Stimulated activated CD8-positive, alpha-beta memory T cell treated with anti-CD3 and anti-CD28 coated beads, Interleukin-4, amount 100 ng/mL, for 1 hour (primary cell): ENCODE measurements at regions not wholly inside any gene's neighbourhood (a gene's known extent, or its start where the extent isn't known, plus 50 kb on each side); places are given as distances from the start of the nearest gene placed in this dataset.

ENCODE experiments used
- DNase-seq, 2 donors: peaks; one replicate each; pipeline ENCODE4 v3.0.0-alpha.2; 2020; ENCODE audit warnings: low read depth in 2 of 2, low spot score in 1 of 2

DNA sequence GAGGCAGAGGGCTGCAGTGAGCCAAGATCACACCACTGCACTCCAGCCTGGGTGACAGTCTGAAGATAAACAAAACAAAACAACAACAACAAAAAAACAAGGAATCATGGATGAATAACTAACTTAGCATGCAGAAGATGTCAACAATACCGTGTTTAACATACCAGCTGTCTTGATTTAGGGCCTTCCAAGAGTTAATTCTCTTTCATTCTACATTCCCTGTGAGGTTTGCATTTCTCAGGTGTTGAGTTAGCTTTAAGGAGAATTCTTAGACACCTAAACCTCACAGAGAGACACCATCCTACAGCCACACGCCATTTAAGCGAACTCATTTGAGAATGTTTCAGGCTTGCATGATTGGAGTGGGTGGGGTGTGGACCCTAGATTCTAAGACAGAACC, 363.1 kb upstream of the RUNX1 start:
- DNase-seq, result no peak

DNA sequence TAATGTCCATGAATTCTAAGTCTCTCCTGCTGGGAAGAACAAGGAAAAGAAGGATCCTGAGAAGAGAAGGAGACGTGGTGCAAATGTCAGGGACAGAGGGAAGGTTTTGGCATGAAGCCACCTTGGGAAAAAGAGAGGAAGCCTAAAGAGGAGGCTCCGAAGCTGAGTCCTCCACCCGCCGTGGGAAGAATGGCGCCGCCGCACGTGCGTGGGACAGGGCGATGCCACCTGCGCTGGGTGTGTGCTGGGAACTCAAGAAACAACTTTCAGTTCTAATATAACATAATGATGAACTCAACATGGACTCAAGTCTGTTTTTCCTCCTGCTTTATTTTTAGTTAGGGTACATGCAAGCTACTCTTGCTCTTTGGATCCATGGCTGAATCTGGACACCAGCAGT, 362.3 kb upstream of the RUNX1 start:
- no peak for DNase-seq

- DNase-seq, result no peak
Measured at GRCh38 chr21:35410656-35411055, 361.6 kb upstream of the RUNX1 start.

GRCh38 chr21:35410123-35410522, 361.0 kb upstream of the RUNX1 start:
- no peak for DNase-seq

DNA sequence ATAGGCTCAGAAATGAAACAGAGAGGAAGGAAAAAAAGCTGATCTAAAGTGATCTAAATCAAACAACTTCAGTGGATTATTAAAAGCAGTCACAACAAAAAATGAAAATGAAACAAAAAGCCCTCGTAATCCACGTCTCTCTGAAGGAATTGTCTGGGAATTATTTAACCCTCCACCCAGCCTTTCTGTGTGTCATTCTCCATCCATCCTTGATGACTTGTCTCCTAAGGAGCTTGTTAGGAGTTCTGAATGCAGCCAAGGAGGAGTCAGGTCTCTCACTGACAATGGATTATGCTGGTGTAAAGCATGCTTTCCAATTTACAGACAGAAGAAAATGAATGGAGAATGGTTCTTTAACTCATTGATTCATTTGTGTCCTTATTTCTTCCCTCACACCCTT, 359.3 kb upstream of the RUNX1 start:
- no peak for DNase-seq

DNA sequence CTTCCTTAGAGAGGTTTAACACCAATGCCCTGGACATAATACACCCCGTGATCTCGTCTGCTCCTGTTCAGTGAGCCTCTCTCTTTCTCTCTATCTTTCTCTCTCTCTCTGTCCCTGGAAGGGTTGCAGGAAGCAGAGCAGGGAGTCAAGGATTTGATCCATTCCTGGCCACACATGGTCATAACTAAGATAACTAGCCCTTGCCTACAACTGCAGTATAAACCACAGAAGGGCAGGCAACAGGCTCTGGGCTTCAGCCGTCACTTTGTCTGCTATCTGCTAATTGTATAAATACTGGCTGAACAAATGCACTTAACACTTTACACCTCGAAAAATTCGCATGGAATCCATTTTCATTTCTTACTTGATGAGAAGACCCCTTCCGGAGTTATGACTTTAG, 357.5 kb upstream of the RUNX1 start:
- DNase-seq, result no peak

GRCh38 chr21:35405981-35406380, 356.9 kb upstream of the RUNX1 start:
- no peak for DNase-seq

DNA sequence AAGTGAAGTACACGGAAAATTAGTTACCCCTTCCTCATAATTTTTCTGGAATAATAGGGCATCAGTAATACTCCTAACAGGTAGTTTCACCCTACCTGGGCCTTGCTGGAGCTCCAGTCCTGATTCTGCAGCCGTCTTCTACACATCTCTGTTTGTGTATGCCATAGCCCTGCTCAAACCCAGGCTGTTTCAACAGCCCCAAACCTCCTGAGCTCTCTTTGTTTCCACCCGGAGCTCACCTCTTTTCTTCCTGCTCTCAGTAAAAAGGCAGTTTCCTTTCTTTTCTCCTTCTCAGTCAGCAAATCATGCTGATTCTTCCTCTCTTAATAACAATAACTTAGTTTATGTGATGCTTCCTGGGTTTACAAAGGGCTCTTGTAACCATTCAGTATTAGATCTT, 355.1 kb upstream of the RUNX1 start:
- DNase-seq, result no peak

GRCh38 chr21:35402061-35402460, 353.0 kb upstream of the RUNX1 start:
- no peak for DNase-seq

DNA sequence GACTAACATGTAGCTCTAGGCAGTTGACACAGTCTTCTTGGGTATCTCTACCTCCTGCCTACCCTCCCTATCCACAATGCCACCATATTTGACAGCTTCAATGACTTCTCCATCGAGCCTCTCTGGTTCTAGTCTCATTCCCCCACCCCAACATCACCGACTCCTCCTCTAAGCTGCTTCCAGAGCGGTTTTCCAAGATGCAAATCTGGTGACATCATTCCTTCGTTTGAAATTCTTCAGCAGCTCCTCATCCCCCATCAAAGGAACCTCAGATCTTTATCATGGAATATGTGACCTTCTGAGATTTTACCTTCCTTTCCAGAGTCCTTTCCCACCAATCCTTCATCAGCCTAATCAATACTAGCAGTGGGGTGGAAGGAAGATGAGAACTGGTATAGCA, 352.4 kb upstream of the RUNX1 start:
- DNase-seq, result no peak

DNA sequence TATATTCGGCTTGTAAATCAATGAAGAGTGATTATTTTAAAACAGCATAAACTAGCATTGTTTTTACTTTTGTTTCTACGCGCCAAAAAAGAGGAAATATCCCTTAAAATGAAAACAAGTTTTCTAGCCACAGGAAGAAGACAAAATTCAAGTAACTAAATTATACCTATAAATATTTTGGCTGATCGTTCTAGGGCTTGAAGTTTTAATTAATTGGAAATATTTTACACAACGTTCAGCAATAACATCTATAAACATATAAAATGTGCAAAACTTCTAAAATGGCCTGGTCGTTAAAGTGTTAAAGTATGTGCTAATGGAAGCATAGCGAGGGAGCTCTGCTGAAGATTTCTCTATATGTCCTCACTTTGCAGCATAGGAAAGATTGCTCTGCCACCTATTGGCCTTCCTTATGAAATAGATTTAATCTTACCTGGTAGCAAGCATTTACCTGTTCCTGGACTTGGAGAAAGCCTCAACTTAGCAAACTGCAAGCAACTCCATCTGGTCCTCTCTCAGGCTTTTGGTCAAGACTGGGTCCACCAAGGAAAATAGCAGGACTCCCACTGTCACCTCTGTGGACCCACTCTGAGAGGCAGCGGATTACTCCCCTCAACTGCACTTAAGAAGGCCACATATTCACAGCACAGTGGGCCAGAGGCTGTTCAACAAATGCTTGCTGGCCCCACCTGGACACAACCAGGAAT, 351.3 kb upstream of the RUNX1 start:
- peak in 1 of 2 donors; percentile 3 for DNase-seq

- no peak for DNase-seq
Measured at GRCh38 chr21:35399706-35400105, 350.6 kb upstream of the RUNX1 start.

GRCh38 chr21:35399002-35399530, 350.0 kb upstream of the RUNX1 start:
- no peak for DNase-seq

DNA sequence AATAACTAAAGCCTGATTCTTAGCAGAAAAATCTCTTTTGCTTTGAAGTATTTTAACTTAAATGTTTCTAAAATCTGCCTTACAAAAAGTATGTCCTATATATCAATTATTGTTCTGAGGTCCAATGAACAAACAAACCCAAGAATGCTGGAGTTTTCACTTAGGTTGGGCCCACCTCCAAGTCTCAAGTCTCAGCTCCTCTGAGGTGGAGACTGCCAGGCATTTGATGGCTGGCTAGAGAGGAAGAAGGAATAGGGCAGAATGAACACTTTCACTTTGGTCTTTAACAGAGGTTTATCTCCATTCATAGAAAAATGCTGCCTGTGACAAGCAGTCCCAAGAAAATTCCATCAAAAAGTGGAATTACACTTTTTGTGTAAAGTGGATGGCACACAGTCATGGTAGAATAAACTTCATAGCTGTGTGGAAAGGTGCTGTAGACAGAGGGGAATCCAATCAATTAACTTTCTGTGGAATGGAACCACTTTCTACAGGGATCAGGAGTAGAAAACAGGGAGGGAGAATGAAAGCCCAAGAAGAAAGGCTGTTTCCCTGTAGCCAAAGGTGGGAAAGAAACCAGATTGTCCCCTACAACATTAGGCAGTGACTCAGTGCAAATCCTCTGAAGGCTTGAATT, 349.4 kb upstream of the RUNX1 start:
- no peak for DNase-seq

GRCh38 chr21:35397781-35398180, 348.7 kb upstream of the RUNX1 start:
- DNase-seq, result no peak

DNA sequence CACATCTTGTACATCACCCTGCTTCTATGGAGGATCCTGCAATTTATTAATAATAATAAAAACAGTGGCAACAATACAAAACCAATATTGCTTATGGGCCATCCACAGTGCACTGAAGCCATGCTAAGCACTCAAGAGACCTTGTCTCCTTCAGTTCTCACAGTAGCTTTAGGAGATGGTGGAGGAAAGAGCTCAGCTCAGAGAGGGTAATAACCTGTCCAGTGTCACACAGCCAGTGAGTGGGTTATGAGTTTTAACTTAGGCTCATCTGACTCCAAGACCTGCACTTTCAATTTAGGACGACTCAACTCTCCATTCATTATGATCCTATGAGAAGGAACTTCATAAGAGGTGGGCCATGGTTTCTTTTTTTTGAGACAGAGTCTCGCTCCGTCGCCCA, 347.6 kb upstream of the RUNX1 start:
- DNase-seq, result no peak

DNA sequence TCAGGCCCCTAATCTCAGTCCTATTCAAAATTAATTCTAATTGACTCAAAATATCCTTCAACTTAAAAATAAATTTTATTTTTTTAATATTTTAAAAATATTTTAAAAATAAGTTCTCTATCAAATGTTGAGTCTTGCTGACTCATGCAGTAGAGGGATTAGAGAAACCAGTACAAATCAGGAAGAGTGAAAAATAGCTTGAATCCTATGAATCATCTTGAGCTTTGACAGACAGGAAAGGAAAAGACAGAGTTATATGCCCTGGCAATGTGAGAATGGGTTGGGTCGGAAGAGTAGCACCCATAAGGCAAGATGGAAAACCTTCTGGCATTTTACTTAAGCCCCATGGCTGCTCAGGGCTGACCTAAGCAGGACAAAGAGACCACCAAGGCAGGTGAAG, 346.6 kb upstream of the RUNX1 start:
- no peak for DNase-seq

GRCh38 chr21:35394634-35395369, 345.7 kb upstream of the RUNX1 start:
- no peak for DNase-seq

DNA sequence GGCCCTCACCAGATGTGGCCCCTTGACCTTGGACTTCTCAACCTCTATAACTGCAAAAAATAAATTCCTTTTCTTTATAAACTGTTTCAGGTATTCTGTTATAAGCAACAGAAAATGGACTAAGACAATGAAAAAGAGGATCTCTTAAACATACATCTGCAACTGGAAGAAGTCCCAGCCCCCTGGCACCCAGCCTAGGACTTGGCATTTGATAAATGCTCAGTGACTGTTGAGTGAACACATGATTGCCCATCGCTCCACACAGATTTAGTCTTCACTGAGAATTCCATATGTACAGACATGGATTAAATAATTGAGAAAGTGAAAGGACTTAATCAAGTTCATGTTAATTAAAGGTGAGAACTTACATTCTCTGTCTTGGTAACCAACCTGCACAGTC, 344.9 kb upstream of the RUNX1 start:
- DNase-seq, result no peak

DNA sequence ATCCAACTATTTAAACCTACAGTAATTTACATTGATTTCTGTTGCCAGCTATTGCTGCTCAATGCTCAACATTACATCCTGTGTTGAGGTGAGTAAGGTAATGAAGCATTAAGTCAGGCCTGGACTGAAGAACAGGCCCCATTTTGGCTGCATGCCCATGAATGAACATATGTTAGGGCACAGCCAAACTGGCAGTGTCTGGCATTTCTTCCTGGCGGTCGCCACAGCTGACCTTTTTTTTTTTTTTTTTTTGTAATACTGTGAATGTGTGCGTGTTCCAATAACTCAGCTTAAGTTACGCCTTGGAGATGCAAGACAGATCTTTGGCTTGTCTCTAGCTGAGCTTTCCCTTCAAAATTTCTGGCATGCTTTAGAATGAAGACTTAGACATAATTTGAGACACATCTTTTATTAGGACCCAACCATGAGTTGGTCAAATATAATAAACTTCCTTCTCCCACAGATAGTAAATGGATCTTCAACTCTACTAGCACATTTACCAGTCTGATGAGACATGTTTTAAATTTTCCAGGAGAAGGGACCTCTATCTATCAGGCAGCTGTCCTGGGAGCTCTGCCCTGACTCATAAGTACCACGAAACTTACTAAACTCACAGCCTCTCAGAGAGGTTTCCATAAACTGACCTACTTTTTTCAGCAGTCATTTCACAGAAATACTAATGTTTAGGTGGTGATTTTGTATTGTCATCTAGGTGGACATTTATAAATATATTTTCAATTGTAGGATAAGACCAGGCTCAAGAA, 341.1 kb upstream of the RUNX1 start:
- DNase-seq, result no peak

- DNase-seq, result no peak
Measured at GRCh38 chr21:35386491-35387079, 337.5 kb upstream of the RUNX1 start.
